ENCODE measurements at regions not wholly inside any gene's neighbourhood (a gene's known extent, or its start where the extent isn't known, plus 50 kb on each side); places are given as distances from the start of the nearest gene placed in this dataset.

- no peaks in the 10 kb centered on the region for H3K4me1 Mint-ChIP-seq (ENCODE audit: low read depth, unreplicated experiment)
- H3K4me3 Mint-ChIP-seq (ENCODE audit: unreplicated experiment) = no peak overlapping the region
- DNase-seq = no peak
- H3K27me3 Mint-ChIP-seq (ENCODE audit: unreplicated experiment) = peaks cover 3% of the 10 kb centered on the region
- no peaks in the 10 kb centered on the region for H3K36me3 Mint-ChIP-seq (ENCODE audit: unreplicated experiment)
- TF ChIP-seq CTCF (IDR thresholded peaks at IDR 0.05; ENCODE audit: partially characterized antibody, unreplicated experiment) = no peak
- no peak overlapping the region for H3K27ac Mint-ChIP-seq (ENCODE audit: unreplicated experiment)
- H3K9me3 Mint-ChIP-seq (ENCODE audit: unreplicated experiment) = peaks cover 2% of the 10 kb centered on the region
These were observed 86.7 kb upstream of the PRKAR2B start for GRCh38 chr7:106957766-106958165.

GRCh38 chr7:106959753-106960152, 84.8 kb upstream of the PRKAR2B start:
- Mint-ChIP-seq H3K4me1 (ENCODE audit: low read depth, unreplicated experiment) (no peaks in the 10 kb centered on the region), H3K36me3 (ENCODE audit: unreplicated experiment) (no peaks in the 10 kb centered on the region), H3K4me3 (ENCODE audit: unreplicated experiment) (no peak overlapping the region), H3K27me3 (ENCODE audit: unreplicated experiment) (peaks cover 3% of the 10 kb centered on the region), H3K9me3 (ENCODE audit: unreplicated experiment) (peaks cover 2% of the 10 kb centered on the region), H3K27ac (ENCODE audit: unreplicated experiment) (no peak overlapping the region)
- peak; percentile 31 for DNase-seq
- peak; percentile 47 for TF ChIP-seq CTCF (IDR thresholded peaks at IDR 0.05; ENCODE audit: partially characterized antibody, unreplicated experiment)

GRCh38 chr7:106962751-106963150, 81.8 kb upstream of the PRKAR2B start:
- DNase-seq = no peak
- TF ChIP-seq CTCF (IDR thresholded peaks at IDR 0.05; ENCODE audit: partially characterized antibody, unreplicated experiment) = no peak
- Mint-ChIP-seq H3K4me3 (ENCODE audit: unreplicated experiment) (no peak overlapping the region), H3K27ac (ENCODE audit: unreplicated experiment) (no peak overlapping the region), H3K36me3 (ENCODE audit: unreplicated experiment) (peaks cover 3% of the 10 kb centered on the region), H3K27me3 (ENCODE audit: unreplicated experiment) (peaks cover 3% of the 10 kb centered on the region), H3K4me1 (ENCODE audit: low read depth, unreplicated experiment) (no peaks in the 10 kb centered on the region), H3K9me3 (ENCODE audit: unreplicated experiment) (no peaks in the 10 kb centered on the region)

- no peaks in the 10 kb centered on the region for H3K4me1 Mint-ChIP-seq (ENCODE audit: low read depth, unreplicated experiment)
- peaks cover 5% of the 10 kb centered on the region for H3K36me3 Mint-ChIP-seq (ENCODE audit: unreplicated experiment)
- DNase-seq = no peak
- H3K9me3 Mint-ChIP-seq (ENCODE audit: unreplicated experiment) = no peaks in the 10 kb centered on the region
- no peak overlapping the region for H3K27ac Mint-ChIP-seq (ENCODE audit: unreplicated experiment)
- peaks cover 2% of the 10 kb centered on the region for H3K27me3 Mint-ChIP-seq (ENCODE audit: unreplicated experiment)
- H3K4me3 Mint-ChIP-seq (ENCODE audit: unreplicated experiment) = no peak overlapping the region
- no peak for TF ChIP-seq CTCF (IDR thresholded peaks at IDR 0.05; ENCODE audit: partially characterized antibody, unreplicated experiment)
These were observed 80.0 kb upstream of the PRKAR2B start for GRCh38 chr7:106964466-106964865.

GRCh38 chr7:106965108-106965507, 79.4 kb upstream of the PRKAR2B start:
- TF ChIP-seq CTCF (IDR thresholded peaks at IDR 0.05; ENCODE audit: partially characterized antibody, unreplicated experiment) = no peak
- Mint-ChIP-seq H3K36me3 (ENCODE audit: unreplicated experiment) (peaks cover 5% of the 10 kb centered on the region), H3K27ac (ENCODE audit: unreplicated experiment) (no peak overlapping the region), H3K9me3 (ENCODE audit: unreplicated experiment) (no peaks in the 10 kb centered on the region), H3K4me1 (ENCODE audit: low read depth, unreplicated experiment) (no peaks in the 10 kb centered on the region), H3K27me3 (ENCODE audit: unreplicated experiment) (peaks cover 1% of the 10 kb centered on the region), H3K4me3 (ENCODE audit: unreplicated experiment) (no peak overlapping the region)
- DNase-seq = no peak

All from glutamatergic neuron (in vitro differentiated cells).